DND-41 (cell line): ENCODE measurements at regions not wholly inside any gene's neighbourhood (a gene's known extent, or its start where the extent isn't known, plus 50 kb on each side); places are given as distances from the start of the nearest gene placed in this dataset.

Source experiments
- ATAC-seq: fragments of 200-7000 bp; cut with Tn5 transposase; 3 replicates; pipeline ENCODE4 v1.9.1; 2021; ENCODE audit warnings: low read depth; ENCODE audit not compliant: insufficient read depth
- DNase-seq: peaks from one replicate; pipeline ENCODE4 v3.0.0-alpha.2; 2020
- H2AFZ ChIP-seq: 2 replicates; pipeline ENCODE4 v1.6.0; 2012; ENCODE audit warnings: low read depth, low read length
- H3K27ac ChIP-seq: 2 replicates; pipeline ENCODE4 v1.5.1; 2012; ENCODE audit warnings: low read length, inconsistent platforms
- H3K27me3 ChIP-seq: fragments of 200-600 bp; sonication (generic); 2 replicates; pipeline ENCODE4 v1.6.0; 2012; ENCODE audit warnings: low read length, mild to moderate bottlenecking, inconsistent platforms; ENCODE audit not compliant: insufficient read depth, poor library complexity
- H3K36me3 ChIP-seq: 2 replicates; pipeline ENCODE4 v1.5.1; 2012; ENCODE audit warnings: low read length, inconsistent platforms; ENCODE audit not compliant: insufficient read depth
- H3K4me1 ChIP-seq: 2 replicates; pipeline ENCODE4 v1.5.1; 2012; ENCODE audit warnings: mild to moderate bottlenecking, low read length; ENCODE audit not compliant: insufficient read depth
- H3K4me2 ChIP-seq: 2 replicates; pipeline ENCODE4 v1.6.0; 2012; ENCODE audit warnings: mild to moderate bottlenecking, moderate library complexity, low read length, inconsistent platforms; ENCODE audit not compliant: insufficient read depth
- H3K4me3 ChIP-seq, 2 experiments: fragments of 200-600 bp in 1 of 2; shearing (Covaris generic) in 1 of 2; 2 replicates each; pipeline ENCODE4 v1.5.1; 2012 to 2016; ENCODE audit warnings: inconsistent platforms in 2 of 2, low read length in 2 of 2, mild to moderate bottlenecking in 2 of 2, low read depth in 1 of 2, moderate library complexity in 1 of 2
- H3K79me2 ChIP-seq: 2 replicates; pipeline ENCODE4 v1.6.0; 2012; ENCODE audit warnings: low read length, inconsistent platforms; ENCODE audit not compliant: insufficient read depth
- H3K9ac ChIP-seq: 2 replicates; pipeline ENCODE4 v1.6.0; 2012; ENCODE audit warnings: low read depth, mild to moderate bottlenecking, inconsistent platforms, low read length, moderate library complexity
- H3K9me3 ChIP-seq: 2 replicates; pipeline ENCODE4 v1.5.1; 2012; ENCODE audit warnings: low read length, moderate library complexity, mild to moderate bottlenecking, inconsistent platforms; ENCODE audit not compliant: insufficient read depth, severe bottlenecking
- H4K20me1 ChIP-seq: 2 replicates; pipeline ENCODE4 v1.6.0; 2012; ENCODE audit warnings: low read length; ENCODE audit not compliant: insufficient read depth
- EZH2 ChIP-seq: IDR thresholded peaks from 3 replicates; pipeline ENCODE4 v1.6.1; 2012; ENCODE audit warnings: borderline replicate concordance, low read depth, mild to moderate bottlenecking, moderate library complexity, low read length, inconsistent platforms; ENCODE audit not compliant: severe bottlenecking
- TF ChIP-seq, protein P1 (sequence below): IDR thresholded peaks from 2 replicates; pipeline ENCODE4 v1.5.1; 2012; ENCODE audit warnings: borderline replicate concordance, low read length, moderate library complexity, mild to moderate bottlenecking; ENCODE audit not compliant: poor library complexity, severe bottlenecking; ENCODE audit errors: extremely low read depth

DNA sequence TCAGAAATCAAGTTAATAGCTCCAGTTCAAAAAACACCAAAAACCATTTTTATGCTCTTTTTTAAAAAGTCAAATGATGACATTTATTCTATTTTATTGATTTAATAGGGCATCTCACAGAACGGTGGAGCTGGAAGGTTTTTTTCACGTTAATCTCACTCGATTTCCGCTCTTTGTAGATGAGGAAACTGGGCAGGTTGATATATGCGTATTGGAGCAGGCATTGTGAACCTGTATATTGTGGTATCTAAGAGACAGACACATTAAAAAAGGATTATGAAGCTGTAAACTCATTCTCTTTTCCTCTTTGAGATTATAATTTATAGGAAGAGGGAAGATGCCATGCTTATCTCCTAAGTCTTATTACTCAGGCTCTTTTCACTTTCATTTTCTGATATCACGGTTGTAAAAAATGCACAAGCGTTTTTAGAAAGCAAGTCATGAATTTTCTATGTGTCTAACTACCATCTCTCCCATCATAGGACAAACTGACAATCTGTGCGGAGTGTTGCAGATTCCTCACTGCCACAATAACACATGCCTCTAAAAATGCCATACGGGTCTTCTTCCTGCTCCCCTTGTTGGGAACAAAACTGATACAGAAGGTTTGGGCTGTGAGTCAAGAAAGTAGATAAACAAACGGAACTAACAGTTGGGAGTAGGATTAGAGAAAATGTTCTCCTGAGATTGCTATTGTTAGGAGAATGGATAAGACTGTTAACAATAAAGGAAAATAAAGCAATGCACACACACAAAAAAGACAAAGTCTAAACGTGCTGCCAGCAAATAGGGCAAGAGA, 1997.7 kb downstream of the MAT2B start:
- peaks cover 2% of the 10 kb centered on the region for H3K9me3 ChIP-seq
- no peak for ATAC-seq
- no peak overlapping the region for H3K4me3 ChIP-seq
- no peak overlapping the region; the same call in 1 of the 2 replicates for H3K4me2 ChIP-seq
- H3K79me2 ChIP-seq: no peaks in the 10 kb centered on the region
- no peak overlapping the region for H3K27ac ChIP-seq
- H3K27me3 ChIP-seq: no peaks in the 10 kb centered on the region
- H3K9ac ChIP-seq: no peak overlapping the region
- no peaks in the 10 kb centered on the region for H3K36me3 ChIP-seq
- no peak for TF ChIP-seq EZH2
- TF ChIP-seq, protein P1, sequence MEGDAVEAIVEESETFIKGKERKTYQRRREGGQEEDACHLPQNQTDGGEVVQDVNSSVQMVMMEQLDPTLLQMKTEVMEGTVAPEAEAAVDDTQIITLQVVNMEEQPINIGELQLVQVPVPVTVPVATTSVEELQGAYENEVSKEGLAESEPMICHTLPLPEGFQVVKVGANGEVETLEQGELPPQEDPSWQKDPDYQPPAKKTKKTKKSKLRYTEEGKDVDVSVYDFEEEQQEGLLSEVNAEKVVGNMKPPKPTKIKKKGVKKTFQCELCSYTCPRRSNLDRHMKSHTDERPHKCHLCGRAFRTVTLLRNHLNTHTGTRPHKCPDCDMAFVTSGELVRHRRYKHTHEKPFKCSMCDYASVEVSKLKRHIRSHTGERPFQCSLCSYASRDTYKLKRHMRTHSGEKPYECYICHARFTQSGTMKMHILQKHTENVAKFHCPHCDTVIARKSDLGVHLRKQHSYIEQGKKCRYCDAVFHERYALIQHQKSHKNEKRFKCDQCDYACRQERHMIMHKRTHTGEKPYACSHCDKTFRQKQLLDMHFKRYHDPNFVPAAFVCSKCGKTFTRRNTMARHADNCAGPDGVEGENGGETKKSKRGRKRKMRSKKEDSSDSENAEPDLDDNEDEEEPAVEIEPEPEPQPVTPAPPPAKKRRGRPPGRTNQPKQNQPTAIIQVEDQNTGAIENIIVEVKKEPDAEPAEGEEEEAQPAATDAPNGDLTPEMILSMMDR: no peak
- DNase-seq: no peak
- H3K4me1 ChIP-seq: no peaks in the 10 kb centered on the region
- no peak overlapping the region for H2AFZ ChIP-seq
- no peaks in the 10 kb centered on the region for H4K20me1 ChIP-seq

DNA sequence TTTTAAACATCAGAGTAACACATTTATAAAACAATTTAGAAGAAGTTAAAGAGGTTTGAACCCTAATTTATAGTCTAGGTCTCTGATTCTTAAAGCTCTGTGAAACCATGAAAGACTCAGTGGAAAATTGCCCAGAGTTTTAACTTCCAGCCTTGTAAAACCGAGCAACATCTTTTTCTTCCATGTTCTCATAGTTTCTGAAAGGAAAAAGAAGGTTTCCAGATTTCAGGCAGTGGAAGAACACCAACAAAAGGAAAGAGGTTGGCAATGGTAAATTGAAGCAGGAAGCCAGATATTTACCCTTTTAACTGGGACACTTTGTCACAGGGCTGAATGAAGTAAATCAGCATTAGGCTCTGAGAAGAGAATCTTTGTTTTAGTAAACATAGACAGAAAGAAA, 1999.3 kb downstream of the MAT2B start:
- Histone ChIP-seq H2AFZ (no peak overlapping the region), H3K36me3 (no peaks in the 10 kb centered on the region), H3K27me3 (no peaks in the 10 kb centered on the region), H4K20me1 (no peaks in the 10 kb centered on the region), H3K9me3 (peaks cover 3% of the 10 kb centered on the region), H3K79me2 (no peaks in the 10 kb centered on the region), H3K4me3 (no peak overlapping the region), H3K27ac (no peak overlapping the region), H3K4me2 (no peak overlapping the region), H3K9ac (no peak overlapping the region), H3K4me1 (no peaks in the 10 kb centered on the region)
- TF ChIP-seq, protein P1: no peak
- no peak for TF ChIP-seq EZH2
- no peak for DNase-seq
- ATAC-seq: no peak

DNA sequence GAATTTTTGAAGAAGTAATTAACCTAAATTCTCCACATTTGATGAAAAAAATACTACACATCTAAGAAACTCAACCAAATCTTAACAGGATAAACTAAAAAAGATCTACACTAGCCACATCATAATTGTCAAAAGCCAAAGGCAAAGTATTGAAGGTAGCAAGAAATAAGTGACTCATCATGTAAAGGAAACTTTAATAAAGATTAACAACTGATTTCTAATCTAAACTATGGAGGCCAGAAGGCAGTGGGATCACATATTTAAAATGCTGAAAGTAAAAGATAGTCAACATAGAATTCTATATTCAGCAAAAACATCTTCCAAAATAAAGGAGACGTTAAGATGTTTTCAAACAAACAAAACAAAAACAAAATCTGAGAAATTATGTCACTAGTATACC, 2002.9 kb downstream of the MAT2B start:
- Histone ChIP-seq H3K9ac (no peak overlapping the region), H3K4me1 (no peaks in the 10 kb centered on the region), H3K27me3 (no peaks in the 10 kb centered on the region), H2AFZ (no peak overlapping the region), H3K4me2 (no peak overlapping the region), H3K4me3 (no peak overlapping the region), H3K27ac (no peak overlapping the region), H3K9me3 (peaks cover 3% of the 10 kb centered on the region), H4K20me1 (no peaks in the 10 kb centered on the region), H3K79me2 (no peaks in the 10 kb centered on the region), H3K36me3 (no peaks in the 10 kb centered on the region)
- TF ChIP-seq, protein P1: no peak
- TF ChIP-seq EZH2: no peak
- no peak for ATAC-seq
- no peak for DNase-seq
